ENCODE measurements at regions not wholly inside any gene's neighbourhood (a gene's known extent, or its start where the extent isn't known, plus 50 kb on each side); places are given as distances from the start of the nearest gene placed in this dataset.

DNA sequence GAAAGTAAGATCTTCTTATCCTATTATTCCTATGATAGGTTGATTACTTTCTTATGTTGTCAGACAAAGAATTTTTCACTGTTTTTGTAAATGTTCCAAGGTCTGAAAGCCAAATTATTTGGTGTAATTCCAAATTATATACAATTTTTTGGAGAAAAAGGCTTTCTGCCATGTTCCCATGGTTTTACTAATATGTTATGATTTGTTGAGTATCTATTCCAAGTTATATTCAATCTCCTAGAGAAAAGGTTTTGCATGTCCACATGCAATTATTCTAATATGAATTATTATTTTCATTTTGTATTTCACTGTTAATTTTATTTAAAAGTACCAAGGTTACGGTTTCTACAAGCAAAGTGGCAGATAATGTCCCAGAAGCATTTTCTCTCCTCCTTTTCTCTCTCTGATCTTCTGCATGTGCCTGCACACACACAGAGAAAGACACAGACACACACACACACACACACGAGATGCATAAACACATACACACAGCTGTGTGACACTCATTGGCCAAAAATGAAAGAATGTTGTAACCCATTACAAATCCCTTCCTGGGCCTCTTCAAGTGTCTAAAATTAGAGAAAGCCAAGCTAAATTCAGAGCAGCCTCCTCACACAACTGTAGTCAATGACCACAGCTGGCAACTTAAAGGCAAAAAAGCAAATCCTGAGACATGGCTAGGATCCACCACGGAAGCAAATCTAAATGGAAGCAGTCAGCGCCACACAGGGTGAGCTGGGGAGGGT, 621.0 kb downstream of the EFNB2 start:
- peaks cover 5% of the 10 kb centered on the region for H3K9me3 ChIP-seq (replicated peaks)
- DNase-seq = no peak
- H3K4me3 ChIP-seq = no peak overlapping the region
- H3K27me3 ChIP-seq (ENCODE audit: low read depth) = no peaks in the 10 kb centered on the region
- H3K36me3 ChIP-seq = no peaks in the 10 kb centered on the region
- H3K4me1 ChIP-seq = peaks cover 21% of the 10 kb centered on the region
- intact Hi-C loops (cut with micrococcal nuclease) = no loop called here
- TF ChIP-seq, protein P1, sequence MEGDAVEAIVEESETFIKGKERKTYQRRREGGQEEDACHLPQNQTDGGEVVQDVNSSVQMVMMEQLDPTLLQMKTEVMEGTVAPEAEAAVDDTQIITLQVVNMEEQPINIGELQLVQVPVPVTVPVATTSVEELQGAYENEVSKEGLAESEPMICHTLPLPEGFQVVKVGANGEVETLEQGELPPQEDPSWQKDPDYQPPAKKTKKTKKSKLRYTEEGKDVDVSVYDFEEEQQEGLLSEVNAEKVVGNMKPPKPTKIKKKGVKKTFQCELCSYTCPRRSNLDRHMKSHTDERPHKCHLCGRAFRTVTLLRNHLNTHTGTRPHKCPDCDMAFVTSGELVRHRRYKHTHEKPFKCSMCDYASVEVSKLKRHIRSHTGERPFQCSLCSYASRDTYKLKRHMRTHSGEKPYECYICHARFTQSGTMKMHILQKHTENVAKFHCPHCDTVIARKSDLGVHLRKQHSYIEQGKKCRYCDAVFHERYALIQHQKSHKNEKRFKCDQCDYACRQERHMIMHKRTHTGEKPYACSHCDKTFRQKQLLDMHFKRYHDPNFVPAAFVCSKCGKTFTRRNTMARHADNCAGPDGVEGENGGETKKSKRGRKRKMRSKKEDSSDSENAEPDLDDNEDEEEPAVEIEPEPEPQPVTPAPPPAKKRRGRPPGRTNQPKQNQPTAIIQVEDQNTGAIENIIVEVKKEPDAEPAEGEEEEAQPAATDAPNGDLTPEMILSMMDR (IDR thresholded peaks at IDR 0.05; ENCODE audit: borderline replicate concordance) = no peak
- no peak overlapping the region for H3K27ac ChIP-seq (replicated peaks)

DNA sequence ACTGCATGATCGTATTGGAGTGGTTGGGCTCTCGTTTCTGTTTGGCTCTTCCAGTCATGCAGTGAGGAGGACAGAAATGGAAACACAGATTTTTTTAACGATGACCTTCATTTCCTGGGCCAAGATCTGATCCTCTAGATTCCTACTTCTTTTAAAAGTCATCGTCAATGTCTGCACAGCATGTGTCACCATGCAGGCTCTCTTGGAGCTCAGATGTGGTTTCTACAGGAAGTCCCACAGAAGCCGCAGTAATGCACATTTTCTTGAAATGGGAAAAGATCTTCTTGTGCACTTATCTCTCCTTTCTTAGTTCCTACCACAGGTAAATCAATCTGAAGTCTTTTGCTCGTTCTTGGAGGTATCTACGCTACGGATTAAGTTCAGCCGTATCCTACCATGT, 626.9 kb downstream of the EFNB2 start:
- TF ChIP-seq, protein P1 (IDR thresholded peaks at IDR 0.05; ENCODE audit: borderline replicate concordance) = no peak
- H3K4me1 ChIP-seq = no peaks in the 10 kb centered on the region

DNA sequence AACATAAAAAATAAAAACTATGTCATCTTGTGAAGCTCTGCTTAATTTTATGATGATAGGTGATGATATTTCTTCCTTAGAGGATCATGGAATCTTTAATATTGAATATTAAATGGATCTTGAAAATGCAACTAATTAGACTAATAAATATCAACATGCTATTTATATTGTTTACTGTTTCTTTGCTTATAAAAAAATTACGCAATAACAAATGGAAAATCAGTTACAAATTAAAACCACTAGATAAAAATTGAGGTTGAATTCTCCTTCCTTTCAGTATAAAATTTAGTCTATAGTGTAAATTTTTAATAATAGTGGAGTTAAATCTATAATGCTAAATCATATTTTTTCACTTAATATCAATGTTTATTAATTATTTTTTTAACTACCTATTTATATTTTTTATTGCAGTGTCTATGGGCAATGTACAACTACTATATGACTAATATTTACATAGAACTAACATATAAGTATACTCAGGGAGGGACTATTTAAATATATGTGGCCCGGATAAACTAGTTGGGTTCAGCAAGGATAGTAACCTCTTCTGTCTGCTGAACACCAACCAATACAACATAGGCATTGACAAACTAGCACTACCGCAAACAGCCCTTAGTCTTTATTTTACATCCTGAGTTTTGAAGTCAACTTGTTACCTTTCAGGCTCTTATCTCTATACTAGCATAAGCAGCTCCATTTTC, 628.0 kb downstream of the EFNB2 start:
- no peak for DNase-seq
- no peaks in the 10 kb centered on the region for H3K27me3 ChIP-seq (ENCODE audit: low read depth)
- no peak overlapping the region for H3K4me3 ChIP-seq
- intact Hi-C loops (cut with micrococcal nuclease) = no loop called here
- H3K36me3 ChIP-seq = no peaks in the 10 kb centered on the region
- TF ChIP-seq, protein P1 (IDR thresholded peaks at IDR 0.05; ENCODE audit: borderline replicate concordance) = no peak
- H3K27ac ChIP-seq (replicated peaks) = no peak overlapping the region
- no peaks in the 10 kb centered on the region for H3K4me1 ChIP-seq
- no peaks in the 10 kb centered on the region for H3K9me3 ChIP-seq (replicated peaks)

More for the DNA sequence above, 626.9 kb downstream of the EFNB2 start:
- H3K4me3 ChIP-seq = no peak overlapping the region
- intact Hi-C loops (cut with micrococcal nuclease) = no loop called here
- no peak overlapping the region for H3K27ac ChIP-seq (replicated peaks)
- no peaks in the 10 kb centered on the region for H3K27me3 ChIP-seq (ENCODE audit: low read depth)
- H3K36me3 ChIP-seq = no peaks in the 10 kb centered on the region
- no peaks in the 10 kb centered on the region for H3K9me3 ChIP-seq (replicated peaks)
- DNase-seq = no peak

- Histone ChIP-seq H3K4me1 (no peaks in the 10 kb centered on the region), H3K27me3 (ENCODE audit: low read depth) (no peaks in the 10 kb centered on the region), H3K36me3 (no peaks in the 10 kb centered on the region), H3K9me3 (replicated peaks) (no peaks in the 10 kb centered on the region), H3K27ac (replicated peaks) (no peak overlapping the region), H3K4me3 (no peak overlapping the region)
- TF ChIP-seq, protein P1 (IDR thresholded peaks at IDR 0.05; ENCODE audit: borderline replicate concordance) = no peak
- intact Hi-C loops (cut with micrococcal nuclease) = no loop called here
- DNase-seq = no peak
Observed at GRCh38 chr13:105906746-105907145, 628.7 kb downstream of the EFNB2 start.

- H3K36me3 ChIP-seq = no peaks in the 10 kb centered on the region
- H3K4me3 ChIP-seq = no peak overlapping the region
- no peaks in the 10 kb centered on the region for H3K9me3 ChIP-seq (replicated peaks)
- intact Hi-C loops (cut with micrococcal nuclease) = no loop called here
- no peaks in the 10 kb centered on the region for H3K27me3 ChIP-seq (ENCODE audit: low read depth)
- no peaks in the 10 kb centered on the region for H3K4me1 ChIP-seq
- H3K27ac ChIP-seq (replicated peaks) = no peak overlapping the region
- TF ChIP-seq, protein P1 (IDR thresholded peaks at IDR 0.05; ENCODE audit: borderline replicate concordance) = no peak
- DNase-seq = no peak
Observed at GRCh38 chr13:105904034-105904742, 631.3 kb downstream of the EFNB2 start.
